ENCODE measurements at regions not wholly inside any gene's neighbourhood (a gene's known extent, or its start where the extent isn't known, plus 50 kb on each side); places are given as distances from the start of the nearest gene placed in this dataset.
A peak's percentile ranks its signal among the peaks of the same experiment; 100 is the strongest.

- Histone ChIP-seq H3K9me3 (no peaks in the 10 kb centered on the region), H3K27me3 (no peaks in the 10 kb centered on the region), H3K4me3 (no peak overlapping the region), H3K27ac (no peak overlapping the region), H3K36me3 (no peaks in the 10 kb centered on the region), H3K4me1 (peaks cover 0 to 7% (median 3%) of the 10 kb centered on the region in 4 donors)
- 89 to 92% methylated on average over 5 of the region's 5 CpGs for WGBS, 2 donors
- no peak for TF ChIP-seq CTCF (IDR thresholded peaks at IDR 0.05)
- ATAC-seq (ENCODE audit: low FRiP score in 2 of 2) (no peak), DNase-seq (no peak)
These were observed 54.3 kb upstream of the CLMP start for GRCh38 chr11:123249354-123249753.

GRCh38 chr11:123247813-123248379 is 52.8 kb upstream of the CLMP start:
- Histone ChIP-seq H3K36me3 (no peaks in the 10 kb centered on the region), H3K27ac (no peak overlapping the region), H3K4me3 (no peak overlapping the region), H3K27me3 (no peaks in the 10 kb centered on the region), H3K9me3 (no peaks in the 10 kb centered on the region), H3K4me1 (peaks cover 0 to 7% (median 3%) of the 10 kb centered on the region in 4 donors)
- no peak for DNase-seq
- no peak for TF ChIP-seq CTCF (IDR thresholded peaks at IDR 0.05)
- TF ChIP-seq EP300 (IDR thresholded peaks at IDR 0.05) = no peak
- TF ChIP-seq POLR2A (IDR thresholded peaks at IDR 0.05) = no peak
- no peak for TF ChIP-seq POLR2AphosphoS5 (IDR thresholded peaks at IDR 0.05)
- 42 to 53% methylated on average over 6 of the region's 6 CpGs for WGBS, 2 donors
- no peak for ATAC-seq (ENCODE audit: low FRiP score in 2 of 2)

GRCh38 chr11:123247496-123247799 is 52.4 kb upstream of the CLMP start:
- no peaks in the 10 kb centered on the region for H3K36me3 ChIP-seq
- H3K9me3 ChIP-seq = no peaks in the 10 kb centered on the region
- peaks cover 0 to 7% (median 3%) of the 10 kb centered on the region in 4 donors for H3K4me1 ChIP-seq
- H3K27me3 ChIP-seq = no peaks in the 10 kb centered on the region
- no peak for TF ChIP-seq EP300 (IDR thresholded peaks at IDR 0.05)
- TF ChIP-seq POLR2AphosphoS5 (IDR thresholded peaks at IDR 0.05) = no peak
- TF ChIP-seq POLR2A (IDR thresholded peaks at IDR 0.05) = no peak
- TF ChIP-seq CTCF (IDR thresholded peaks at IDR 0.05) = peak in 1 of 6 experiments; percentile 4
- H3K4me3 ChIP-seq = no peak overlapping the region
- 57 to 61% methylated on average over 3 of the region's 3 CpGs for WGBS, 2 donors
- no peak for DNase-seq
- no peak overlapping the region for H3K27ac ChIP-seq
- ATAC-seq (ENCODE audit: low FRiP score in 2 of 2) = no peak

- Histone ChIP-seq H3K36me3 (no peaks in the 10 kb centered on the region), H3K4me1 (peaks cover 0 to 7% (median 3%) of the 10 kb centered on the region in 4 donors), H3K27ac (no peak overlapping the region), H3K9me3 (no peaks in the 10 kb centered on the region), H3K27me3 (no peaks in the 10 kb centered on the region), H3K4me3 (no peak overlapping the region)
- 13 to 16% methylated on average over 12 to 13 of the region's 13 CpGs for WGBS, 2 donors
- peak; percentile 68 to 84 for DNase-seq
- TF ChIP-seq CTCF (IDR thresholded peaks at IDR 0.05) = peak; percentile 70 to 93 (median 86)
- no peak for TF ChIP-seq POLR2A (IDR thresholded peaks at IDR 0.05)
- no peak for TF ChIP-seq POLR2AphosphoS5 (IDR thresholded peaks at IDR 0.05)
- TF ChIP-seq EP300 (IDR thresholded peaks at IDR 0.05) = no peak
- ATAC-seq (ENCODE audit: low FRiP score in 2 of 2) = peak; percentile 85 to 92
These were observed 51.9 kb upstream of the CLMP start for GRCh38 chr11:123246749-123247495.

- H3K27ac ChIP-seq = no peak overlapping the region
- DNase-seq (no peak), ATAC-seq (ENCODE audit: low FRiP score in 2 of 2) (no peak)
- TF ChIP-seq EP300 (IDR thresholded peaks at IDR 0.05) = no peak
- TF ChIP-seq POLR2A (IDR thresholded peaks at IDR 0.05) = no peak
- no peak for TF ChIP-seq CTCF (IDR thresholded peaks at IDR 0.05)
- TF ChIP-seq POLR2AphosphoS5 (IDR thresholded peaks at IDR 0.05) = no peak
- H3K9me3 ChIP-seq = no peaks in the 10 kb centered on the region
- H3K4me1 ChIP-seq = peaks cover 0 to 7% (median 3%) of the 10 kb centered on the region in 4 donors
- WGBS, 2 donors = 83 to 90% methylated on average over 6 of the region's 6 CpGs
- no peaks in the 10 kb centered on the region for H3K27me3 ChIP-seq
- no peaks in the 10 kb centered on the region for H3K36me3 ChIP-seq
- H3K4me3 ChIP-seq = no peak overlapping the region
These were observed 50.5 kb upstream of the CLMP start for GRCh38 chr11:123245567-123245966.

All from upper lobe of left lung (tissue), 6 donors.